T-helper 1 cell (primary cell): ENCODE measurements at regions not wholly inside any gene's neighbourhood (a gene's known extent, or its start where the extent isn't known, plus 50 kb on each side); places are given as distances from the start of the nearest gene placed in this dataset.

Experiments used
- DNase-seq, 5 donors: peaks; one replicate each; pipeline ENCODE4 v3.0.0-alpha.2; 2012 to 2020

DNA sequence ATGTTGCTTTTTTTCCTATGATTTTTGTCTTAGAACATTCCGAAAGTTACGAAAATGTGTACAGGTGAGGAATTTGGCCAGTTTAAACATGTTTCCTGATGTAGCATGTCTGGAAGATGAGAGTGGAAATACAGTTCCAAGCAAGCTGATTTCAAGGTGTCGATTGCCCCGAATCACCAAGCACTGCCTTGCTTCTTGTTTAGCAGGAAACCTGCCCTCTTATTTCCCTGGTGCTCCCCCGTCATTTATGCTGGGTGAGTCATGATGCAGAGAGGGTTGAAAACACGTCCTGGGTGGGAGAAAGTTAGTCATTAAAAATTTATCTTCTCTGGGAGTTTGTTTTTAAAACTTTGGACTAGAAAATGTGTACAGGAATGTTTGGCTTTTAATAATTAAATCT lies 608.6 kb upstream of the EEF2KMT start:
- no peak for DNase-seq

- no peak for DNase-seq
Observed at GRCh38 chr16:5704271-5704670, 606.7 kb upstream of the EEF2KMT start.

GRCh38 chr16:5693426-5693825 lies 595.8 kb upstream of the EEF2KMT start:
- no peak for DNase-seq

DNA sequence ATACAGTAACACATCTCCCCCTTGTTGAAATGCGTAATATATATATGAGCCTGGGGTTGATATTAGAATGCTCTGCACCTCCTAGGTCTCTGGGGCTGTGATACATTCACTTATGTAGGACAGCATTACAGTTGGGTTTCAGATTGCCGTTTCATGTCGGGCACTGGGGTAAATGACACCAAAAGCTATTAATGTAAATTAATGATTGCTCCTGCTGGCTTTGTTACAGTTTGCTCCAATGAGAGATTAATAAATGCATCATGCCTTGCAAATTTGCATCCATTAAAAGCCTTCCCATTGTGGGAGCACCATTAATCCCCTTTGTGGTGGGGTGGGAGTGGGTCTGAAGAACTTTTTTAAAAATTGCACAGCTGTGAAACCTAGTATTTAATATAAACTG lies 584.4 kb upstream of the EEF2KMT start:
- DNase-seq = no peak

DNA sequence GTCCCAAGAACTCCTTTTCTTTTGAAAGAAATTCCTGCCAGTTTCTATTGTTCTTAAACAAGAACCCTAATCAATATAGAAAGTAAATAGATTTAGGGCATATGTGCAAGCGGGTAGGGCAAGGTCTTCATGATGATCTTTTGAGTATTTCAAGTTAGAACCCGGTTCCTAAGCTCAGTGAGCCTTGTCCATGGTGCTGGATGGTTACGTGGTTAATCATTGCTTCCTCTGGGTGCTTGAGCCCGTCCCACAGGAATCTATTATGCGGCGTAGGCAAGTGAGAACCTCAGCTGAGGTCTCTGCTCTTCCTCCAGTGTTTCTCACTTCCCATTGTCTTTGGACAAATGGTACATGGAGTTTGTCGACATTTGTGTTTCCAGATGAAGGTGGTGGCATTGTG lies 580.8 kb upstream of the EEF2KMT start:
- DNase-seq = no peak

GRCh38 chr16:5671421-5671820 lies 573.8 kb upstream of the EEF2KMT start:
- DNase-seq = no peak

- no peak for DNase-seq
Observed at GRCh38 chr16:5670198-5670597, 572.6 kb upstream of the EEF2KMT start.

- no peak for DNase-seq
Observed at GRCh38 chr16:5668553-5668952, 571.0 kb upstream of the EEF2KMT start.

GRCh38 chr16:5665834-5666233 lies 568.2 kb upstream of the EEF2KMT start:
- no peak for DNase-seq

GRCh38 chr16:5653789-5654188 lies 556.2 kb upstream of the EEF2KMT start:
- DNase-seq = no peak

DNA sequence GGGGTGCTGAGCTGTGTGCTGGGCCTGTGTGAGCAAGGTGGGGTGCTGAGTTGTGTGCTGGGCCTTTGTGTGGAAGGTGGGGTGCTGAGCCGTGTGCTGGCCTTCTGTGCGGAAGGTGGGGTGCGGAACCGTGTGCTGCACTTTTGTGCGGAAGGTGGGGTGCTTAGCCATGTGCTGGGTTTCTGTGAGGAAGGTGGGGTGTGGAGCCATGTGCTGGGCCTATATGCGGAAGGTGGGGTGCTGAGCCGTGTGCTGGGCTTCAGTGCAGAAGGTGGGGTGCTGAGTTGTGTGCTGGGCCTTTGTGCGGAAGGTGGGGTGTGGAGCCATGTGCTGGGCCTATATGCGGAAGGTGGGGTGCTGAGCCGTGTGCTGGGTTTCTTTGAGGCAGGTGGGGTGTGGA lies 555.4 kb upstream of the EEF2KMT start:
- no peak for DNase-seq

- DNase-seq = no peak
Observed at GRCh38 chr16:5649762-5650743, 552.5 kb upstream of the EEF2KMT start.

GRCh38 chr16:5647051-5647450 lies 549.5 kb upstream of the EEF2KMT start:
- DNase-seq = no peak

GRCh38 chr16:5643855-5644531 lies 546.4 kb upstream of the EEF2KMT start:
- no peak for DNase-seq

DNA sequence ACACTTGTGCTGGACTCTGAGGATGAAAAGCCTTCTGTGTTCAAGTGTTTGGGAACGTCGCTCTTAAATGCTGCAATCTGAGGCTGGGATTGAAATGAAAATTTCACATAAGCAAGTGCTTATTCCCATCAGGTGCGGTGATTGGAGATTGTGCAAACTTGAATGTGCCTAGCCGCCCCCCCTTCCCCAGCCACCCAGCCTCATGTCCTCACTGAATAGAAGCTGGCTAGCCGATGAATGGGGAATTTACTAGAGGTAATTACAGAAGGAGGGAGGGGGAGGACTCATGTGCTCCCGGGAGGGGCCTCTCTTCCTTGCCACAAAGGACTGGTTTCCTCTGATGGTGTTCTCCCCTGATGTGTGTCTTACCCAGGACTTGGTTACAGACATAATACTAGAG lies 544.8 kb upstream of the EEF2KMT start:
- no peak for DNase-seq

DNA sequence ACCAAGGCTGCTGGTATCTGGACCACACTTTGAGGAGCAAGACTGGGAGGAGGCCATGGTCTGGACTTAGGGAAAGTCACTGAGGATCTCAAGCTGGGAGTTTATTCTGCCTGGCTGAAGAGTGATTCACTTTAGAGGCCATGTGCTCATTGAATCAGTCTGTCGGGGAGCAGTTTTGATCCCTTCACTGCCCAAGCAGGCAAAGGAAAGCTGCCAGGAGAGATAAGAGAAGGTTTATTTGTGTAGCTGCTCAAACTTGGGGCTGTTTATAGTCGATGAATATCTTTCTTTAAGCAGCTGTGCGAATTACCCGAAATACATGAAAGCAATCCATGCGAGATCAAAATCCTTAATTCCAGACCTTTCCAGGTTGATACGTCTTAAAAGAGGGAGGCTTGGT lies 544.4 kb upstream of the EEF2KMT start:
- no peak for DNase-seq

DNA sequence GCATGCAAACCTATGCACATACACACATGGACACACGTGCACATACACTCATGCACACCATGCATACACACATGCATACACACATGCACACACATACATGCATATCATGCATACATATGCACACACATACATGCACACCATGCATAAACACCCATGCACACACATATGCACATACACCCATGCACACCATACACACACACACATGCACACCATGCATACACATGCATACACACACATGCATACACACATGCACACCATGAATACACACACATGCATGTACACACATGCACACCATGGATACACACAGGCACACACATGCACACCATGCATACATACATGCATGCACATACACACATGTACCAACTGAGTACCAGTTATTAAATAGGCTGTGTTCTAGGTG lies 543.3 kb upstream of the EEF2KMT start:
- no peak for DNase-seq

DNA sequence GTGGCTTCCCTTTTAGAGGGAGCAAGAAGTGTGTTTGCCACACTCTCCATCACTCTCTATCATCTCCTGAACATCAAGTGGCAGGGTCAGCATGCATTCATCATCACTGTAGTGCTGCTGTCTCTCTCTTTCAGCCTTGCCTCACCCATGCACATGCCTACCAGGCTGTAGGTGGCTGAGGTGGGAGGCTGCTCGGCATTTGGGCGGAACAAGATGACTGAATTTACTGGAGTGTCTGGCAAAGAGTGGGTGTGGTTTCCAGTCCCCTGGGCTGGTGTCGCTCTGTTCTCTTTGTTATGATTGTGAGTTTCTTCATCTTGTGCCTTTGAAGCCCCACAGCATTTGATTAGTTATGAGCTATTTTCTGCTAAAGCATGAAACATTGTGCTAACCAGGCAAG lies 541.9 kb upstream of the EEF2KMT start:
- DNase-seq = no peak

- DNase-seq = no peak
Observed at GRCh38 chr16:5635331-5635730, 537.7 kb upstream of the EEF2KMT start.

DNA sequence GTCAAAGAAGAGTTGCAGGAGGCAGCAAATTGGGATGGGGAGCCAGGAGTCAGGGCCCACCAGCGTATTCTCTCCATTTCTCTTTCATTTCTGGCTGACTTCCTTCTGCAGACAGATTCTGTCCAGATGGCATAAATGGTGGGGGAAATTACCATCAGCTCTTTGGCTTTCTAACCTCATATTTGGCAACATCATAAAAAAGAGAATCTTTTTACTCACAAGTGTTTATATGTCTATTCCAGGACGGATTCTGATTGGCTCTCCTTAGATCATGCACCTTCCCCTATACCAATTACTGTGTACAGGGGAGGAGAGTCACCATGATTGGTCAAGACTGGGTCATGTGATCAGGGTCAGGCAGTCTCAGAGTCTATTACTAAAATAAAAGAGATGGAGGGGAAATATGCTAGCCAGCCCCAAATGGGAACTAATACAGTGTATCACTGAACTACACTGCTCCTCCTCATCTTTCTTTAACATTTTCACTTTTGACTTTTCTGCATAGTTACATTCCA lies 537.1 kb upstream of the EEF2KMT start:
- no peak for DNase-seq

DNA sequence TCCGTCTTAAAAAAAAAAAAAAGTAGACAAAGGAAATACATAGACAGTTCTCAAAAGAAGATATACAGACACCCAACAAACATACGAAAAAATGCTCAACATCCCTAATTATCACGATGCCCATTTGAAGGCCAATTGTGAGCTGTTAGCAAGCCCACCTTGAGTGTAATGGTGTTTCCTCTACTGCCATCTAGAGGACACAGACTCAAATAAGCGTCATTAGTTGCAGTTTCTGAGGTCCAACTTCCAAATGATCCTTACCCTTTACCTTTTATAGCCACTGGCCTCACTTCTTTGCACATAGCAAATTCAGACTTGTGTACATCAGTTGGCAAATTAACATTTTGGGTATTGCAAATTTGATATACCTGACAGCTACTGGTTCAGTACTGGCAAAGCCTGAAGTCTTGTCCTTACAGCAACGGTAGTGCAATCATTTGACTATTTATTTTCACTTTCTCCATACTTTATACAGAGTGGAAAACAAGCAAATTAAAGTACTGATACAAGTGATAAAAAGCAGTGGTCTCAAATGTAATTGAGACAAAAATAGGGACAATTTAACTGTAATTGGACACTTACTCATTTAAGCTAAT lies 536.3 kb upstream of the EEF2KMT start:
- no peak for DNase-seq

DNA sequence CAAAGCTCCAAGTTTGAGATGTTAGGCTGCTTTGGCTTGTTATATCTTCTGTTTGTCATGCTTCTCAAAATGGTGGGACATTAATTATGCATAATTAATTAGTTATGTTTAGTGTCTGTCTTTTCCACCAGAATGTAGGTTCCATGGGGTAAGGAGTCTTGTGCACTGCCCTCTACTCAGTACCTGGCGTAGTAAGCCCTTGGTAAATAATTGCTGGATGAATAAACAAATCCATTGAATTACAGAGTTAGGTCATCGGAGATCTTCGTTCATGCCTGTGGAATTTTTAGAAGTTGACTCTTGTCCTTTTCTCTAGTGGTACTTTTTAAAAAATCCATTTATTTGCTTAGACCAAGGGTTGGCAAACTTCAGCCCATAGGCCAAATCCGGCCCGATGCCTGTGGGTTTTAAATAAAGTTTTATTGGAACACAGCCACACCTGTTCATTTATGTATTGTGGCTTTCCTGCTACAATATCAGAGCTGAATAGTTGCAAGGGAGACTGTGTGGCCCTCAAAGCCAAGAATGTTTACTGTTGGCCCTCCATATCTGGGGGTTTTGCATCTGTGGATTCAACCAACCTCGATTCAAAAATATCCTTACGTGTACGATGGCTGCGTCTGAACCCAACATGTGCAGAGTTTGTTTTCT lies 524.8 kb upstream of the EEF2KMT start:
- no peak for DNase-seq

DNA sequence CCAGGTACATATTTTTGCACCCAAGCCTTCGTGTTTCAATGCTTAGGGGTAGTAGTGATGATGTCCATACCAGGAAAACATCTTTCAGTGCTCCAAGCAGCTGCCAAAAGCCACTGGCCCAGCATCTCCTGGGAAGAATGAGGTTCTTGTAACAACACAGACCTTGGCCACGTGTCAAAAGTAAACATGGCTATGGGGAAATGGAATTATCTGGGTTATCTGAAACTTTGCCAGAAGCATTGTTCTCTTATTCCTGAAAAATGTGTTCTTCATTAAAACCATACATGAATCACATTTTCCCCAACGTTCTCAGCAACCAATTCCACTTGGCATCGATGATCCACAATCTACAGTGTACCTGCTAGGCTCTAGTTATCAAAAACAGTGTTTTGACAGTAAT lies 524.2 kb upstream of the EEF2KMT start:
- DNase-seq = no peak
